ENCODE measurements at regions not wholly inside any gene's neighbourhood (a gene's known extent, or its start where the extent isn't known, plus 50 kb on each side); places are given as distances from the start of the nearest gene placed in this dataset.

DNA sequence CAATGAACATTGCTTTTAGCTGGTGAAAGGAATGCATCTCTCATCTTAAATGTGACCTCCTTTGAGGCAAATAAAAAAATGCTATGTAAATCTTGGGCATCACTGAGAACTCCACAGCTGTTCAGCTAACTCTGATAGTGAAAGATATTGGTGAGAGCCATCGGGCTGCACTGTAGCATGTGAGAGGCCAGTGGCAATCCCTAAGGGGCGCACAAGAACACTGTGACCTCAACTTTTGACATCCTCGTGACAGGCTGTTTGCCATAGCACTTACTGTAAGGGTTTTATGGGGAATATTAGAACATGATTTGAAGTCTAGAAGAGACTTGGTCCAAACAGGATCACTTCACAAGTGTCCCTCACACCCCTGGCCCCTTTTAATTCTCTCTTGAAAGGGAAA is 697.9 kb downstream of the MCTP2 start:
- H3K27ac Mint-ChIP-seq, result no peak overlapping the region
- no peak for DNase-seq
- no peak overlapping the region for H3K4me3 Mint-ChIP-seq
- H3K9me3 Mint-ChIP-seq, result peaks cover 5% of the 10 kb centered on the region
- H3K27me3 Mint-ChIP-seq, result no peaks in the 10 kb centered on the region
- no peaks in the 10 kb centered on the region for H3K4me1 Mint-ChIP-seq
- H3K36me3 Mint-ChIP-seq, result no peaks in the 10 kb centered on the region
- CTCF ChIA-PET, result no interaction called here

DNA sequence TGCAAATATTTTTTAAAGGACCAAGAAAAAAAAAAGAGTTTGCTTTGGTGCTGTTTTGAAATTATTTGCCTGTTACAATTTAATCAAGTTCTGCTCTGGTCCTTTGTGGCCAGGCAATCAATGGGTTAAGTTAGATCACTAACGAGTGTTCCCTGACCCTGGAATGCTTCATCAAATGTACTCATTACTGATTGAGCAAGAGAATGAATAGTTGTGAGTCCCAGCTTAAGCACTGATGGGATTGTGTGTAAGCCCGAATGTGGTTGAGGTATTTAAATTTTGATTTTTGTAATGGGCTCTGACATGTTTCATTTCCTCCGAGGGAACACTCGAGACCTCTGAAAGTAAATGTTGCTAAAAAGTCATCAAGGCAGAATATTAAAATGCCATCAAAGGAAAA is 699.1 kb downstream of the MCTP2 start:
- H3K27me3 Mint-ChIP-seq, result no peaks in the 10 kb centered on the region
- H3K9me3 Mint-ChIP-seq, result peaks cover 10% of the 10 kb centered on the region
- H3K4me3 Mint-ChIP-seq, result no peak overlapping the region
- no peaks in the 10 kb centered on the region for H3K4me1 Mint-ChIP-seq
- H3K27ac Mint-ChIP-seq, result no peak overlapping the region
- no peak for DNase-seq
- H3K36me3 Mint-ChIP-seq, result no peaks in the 10 kb centered on the region
- CTCF ChIA-PET, result no interaction called here

DNA sequence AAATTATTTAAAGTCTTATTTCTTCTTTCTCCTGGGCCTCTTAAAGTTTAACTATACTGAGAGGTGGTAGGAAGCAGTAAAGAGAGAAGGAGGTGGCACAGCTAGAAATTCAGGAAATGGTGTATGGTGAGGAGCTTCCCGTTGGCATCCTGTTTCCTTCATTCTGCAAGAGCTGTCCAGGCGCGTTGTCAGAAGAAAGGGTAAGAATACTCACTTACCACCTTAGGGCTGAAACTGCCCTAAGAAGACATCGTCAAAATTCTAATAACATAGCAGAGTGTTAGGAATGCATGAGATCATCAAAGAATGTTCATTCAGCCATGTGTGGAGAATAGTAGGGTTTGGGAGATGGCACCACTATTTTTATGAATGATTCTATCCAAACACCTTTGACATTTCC is 699.6 kb downstream of the MCTP2 start:
- H3K27ac Mint-ChIP-seq, result no peak overlapping the region
- H3K36me3 Mint-ChIP-seq, result no peaks in the 10 kb centered on the region
- CTCF ChIA-PET, result no interaction called here
- no peaks in the 10 kb centered on the region for H3K27me3 Mint-ChIP-seq
- peaks cover 10% of the 10 kb centered on the region for H3K9me3 Mint-ChIP-seq
- DNase-seq, result no peak
- H3K4me1 Mint-ChIP-seq, result no peaks in the 10 kb centered on the region
- no peak overlapping the region for H3K4me3 Mint-ChIP-seq

DNA sequence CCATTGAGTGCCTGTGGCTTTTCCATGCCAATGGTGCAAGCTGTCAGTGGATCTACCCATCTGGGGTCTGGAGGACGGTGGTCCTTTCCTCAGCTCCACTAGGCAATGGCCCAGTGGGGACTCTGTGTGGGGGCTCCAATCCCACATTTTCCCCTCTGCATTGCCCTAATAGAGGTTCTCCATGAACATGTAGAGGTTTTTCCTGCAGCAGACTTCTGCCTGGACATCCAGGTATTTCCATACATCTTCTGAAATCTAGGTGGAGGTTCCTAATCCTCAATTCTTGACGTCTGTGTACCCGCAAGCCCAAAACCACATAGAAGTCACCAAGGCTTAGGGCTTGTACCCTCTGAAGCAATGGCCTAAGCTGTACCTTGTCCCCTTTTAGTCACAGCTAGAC is 703.1 kb downstream of the MCTP2 start:
- H3K4me1 Mint-ChIP-seq, result no peaks in the 10 kb centered on the region
- H3K27me3 Mint-ChIP-seq, result no peaks in the 10 kb centered on the region
- no peak for DNase-seq
- H3K9me3 Mint-ChIP-seq, result peaks cover 10% of the 10 kb centered on the region
- H3K27ac Mint-ChIP-seq, result no peak overlapping the region
- CTCF ChIA-PET, result no interaction called here
- H3K36me3 Mint-ChIP-seq, result no peaks in the 10 kb centered on the region
- H3K4me3 Mint-ChIP-seq, result no peak overlapping the region

DNA sequence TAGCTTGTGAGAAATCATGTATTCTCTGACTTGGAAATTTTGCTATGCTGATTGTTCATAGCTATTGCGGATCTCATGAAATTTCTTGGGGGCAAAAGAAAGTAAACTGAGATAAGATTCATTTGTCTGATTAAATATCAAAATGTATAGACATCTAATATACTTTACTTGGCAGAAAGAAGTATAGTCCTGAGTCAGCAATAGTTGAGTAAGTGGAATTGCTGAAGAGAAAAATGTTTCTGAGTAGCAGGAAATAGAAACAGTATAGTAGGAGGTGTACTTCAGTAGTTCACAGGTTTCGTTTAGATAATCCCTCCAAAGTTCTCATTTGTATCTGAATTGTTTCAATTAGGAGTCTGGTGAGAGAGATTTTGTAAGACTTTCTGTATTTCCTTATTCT is 705.9 kb downstream of the MCTP2 start:
- H3K27ac Mint-ChIP-seq, result no peak overlapping the region
- H3K27me3 Mint-ChIP-seq, result no peaks in the 10 kb centered on the region
- no peaks in the 10 kb centered on the region for H3K36me3 Mint-ChIP-seq
- no peak for DNase-seq
- no peaks in the 10 kb centered on the region for H3K4me1 Mint-ChIP-seq
- peaks cover 10% of the 10 kb centered on the region for H3K9me3 Mint-ChIP-seq
- CTCF ChIA-PET, result no interaction called here
- H3K4me3 Mint-ChIP-seq, result no peak overlapping the region

DNA sequence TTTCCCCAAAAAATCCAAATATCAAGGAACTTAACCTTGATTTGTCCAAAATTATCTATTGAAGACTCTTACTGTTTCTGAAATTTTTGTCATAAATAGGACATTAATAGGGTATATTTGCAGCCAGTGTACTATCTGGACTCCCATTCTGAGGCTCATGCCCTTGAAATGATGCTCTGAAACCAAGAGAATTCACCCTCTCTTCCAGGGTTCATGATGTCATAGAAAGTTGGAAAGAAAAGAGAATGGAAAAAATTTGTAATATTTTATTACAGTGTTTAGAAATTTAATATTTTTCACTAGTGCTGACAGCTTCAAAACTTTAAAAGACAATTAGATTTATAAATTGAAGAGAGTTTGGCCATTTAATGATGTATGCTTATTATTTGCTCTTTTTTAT is 712.5 kb downstream of the MCTP2 start:
- CTCF ChIA-PET, result no interaction called here
- DNase-seq, result no peak
- H3K4me1 Mint-ChIP-seq, result no peaks in the 10 kb centered on the region
- no peaks in the 10 kb centered on the region for H3K27me3 Mint-ChIP-seq
- H3K4me3 Mint-ChIP-seq, result no peak overlapping the region
- H3K27ac Mint-ChIP-seq, result no peak overlapping the region
- no peaks in the 10 kb centered on the region for H3K36me3 Mint-ChIP-seq
- H3K9me3 Mint-ChIP-seq, result peaks cover 3% of the 10 kb centered on the region

DNA sequence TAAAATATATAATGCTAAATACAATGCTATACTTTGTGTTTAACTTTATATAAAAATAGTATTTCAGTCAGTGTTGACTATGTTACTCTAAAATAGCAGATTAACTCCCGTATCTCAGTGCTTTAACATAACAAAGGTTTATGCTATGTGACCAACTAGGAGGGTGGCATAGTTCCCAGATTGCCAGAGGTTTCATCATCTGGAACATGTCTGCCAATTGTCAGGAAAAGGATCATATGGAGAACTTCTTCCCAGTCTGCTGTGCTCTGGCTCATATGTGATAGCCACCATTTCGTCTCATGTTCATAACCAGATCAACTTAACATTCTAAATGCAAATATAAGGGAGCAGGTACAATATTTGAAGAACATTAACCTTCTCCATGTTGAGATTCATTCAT is 720.2 kb downstream of the MCTP2 start:
- no peaks in the 10 kb centered on the region for H3K4me1 Mint-ChIP-seq
- no peak overlapping the region for H3K4me3 Mint-ChIP-seq
- CTCF ChIA-PET, result no interaction called here
- no peaks in the 10 kb centered on the region for H3K36me3 Mint-ChIP-seq
- no peak for DNase-seq
- no peaks in the 10 kb centered on the region for H3K27me3 Mint-ChIP-seq
- no peak overlapping the region for H3K27ac Mint-ChIP-seq
- H3K9me3 Mint-ChIP-seq, result peaks cover 8% of the 10 kb centered on the region

DNA sequence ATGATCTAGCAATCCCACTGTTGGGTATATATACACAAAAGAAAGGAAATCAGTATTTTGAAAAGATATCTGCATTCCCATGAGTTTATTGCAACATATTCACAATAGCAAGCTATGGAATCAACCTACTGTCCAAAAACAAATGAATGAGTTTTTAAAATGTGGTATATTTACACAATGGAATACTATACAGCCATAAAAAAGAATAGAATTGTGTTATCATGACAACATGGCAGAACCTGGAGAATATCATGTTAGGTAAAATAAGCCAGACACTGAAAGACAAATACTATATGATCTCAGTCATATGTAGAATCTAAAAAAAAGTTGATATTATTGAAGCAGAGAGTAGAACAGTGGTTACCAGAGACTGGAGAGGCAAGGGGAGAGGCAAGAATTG is 732.6 kb downstream of the MCTP2 start:
- Mint-ChIP-seq H3K4me3 (no peak overlapping the region), H3K4me1 (no peaks in the 10 kb centered on the region), H3K27me3 (no peaks in the 10 kb centered on the region), H3K9me3 (peaks cover 6% of the 10 kb centered on the region), H3K36me3 (no peaks in the 10 kb centered on the region), H3K27ac (no peak overlapping the region)
- CTCF ChIA-PET, result no interaction called here
- no peak for DNase-seq

DNA sequence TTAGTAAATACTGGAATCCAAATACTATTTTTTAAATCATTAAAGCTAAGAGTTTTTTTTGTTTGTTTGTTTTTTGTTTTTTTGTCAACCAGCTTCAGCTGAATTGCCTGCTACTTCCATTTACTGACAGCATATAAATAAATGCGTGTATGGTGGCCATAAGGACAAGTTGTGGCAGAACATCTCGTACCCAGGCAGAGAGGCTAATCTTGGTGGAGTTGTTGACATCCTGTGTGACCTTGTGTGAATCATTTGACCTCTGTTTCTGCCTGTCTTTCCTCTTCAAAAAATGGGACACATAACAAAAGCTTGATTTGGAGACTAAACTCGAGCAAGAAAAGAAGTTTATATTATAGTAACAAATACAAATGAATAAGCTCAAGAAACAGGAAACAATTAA is 734.2 kb downstream of the MCTP2 start:
- Mint-ChIP-seq H3K36me3 (no peaks in the 10 kb centered on the region), H3K4me1 (no peaks in the 10 kb centered on the region), H3K4me3 (no peak overlapping the region), H3K9me3 (peaks cover 5% of the 10 kb centered on the region), H3K27ac (no peak overlapping the region), H3K27me3 (no peaks in the 10 kb centered on the region)
- CTCF ChIA-PET, result no interaction called here
- no peak for DNase-seq

DNA sequence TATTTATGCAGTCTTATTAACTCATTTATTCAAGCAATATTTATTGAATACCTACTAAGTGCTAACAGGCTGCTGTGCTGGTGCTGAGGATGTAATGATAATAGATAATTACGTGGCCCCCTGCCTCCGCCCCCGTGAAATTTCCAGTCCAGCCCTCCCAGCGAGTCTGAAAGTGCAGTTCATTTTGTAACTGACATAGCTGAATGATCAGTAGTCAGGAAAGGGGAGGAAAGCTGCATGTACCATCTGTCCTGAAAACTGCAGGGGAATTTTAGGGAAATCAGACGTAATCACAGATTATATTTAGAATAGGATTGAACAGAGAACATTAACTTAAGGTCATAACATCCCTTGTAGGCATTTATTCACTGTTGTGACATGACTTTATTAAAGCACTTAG is 736.8 kb downstream of the MCTP2 start:
- CTCF ChIA-PET, result no interaction called here
- no peak for DNase-seq
- H3K9me3 Mint-ChIP-seq, result peaks cover 5% of the 10 kb centered on the region

DNA sequence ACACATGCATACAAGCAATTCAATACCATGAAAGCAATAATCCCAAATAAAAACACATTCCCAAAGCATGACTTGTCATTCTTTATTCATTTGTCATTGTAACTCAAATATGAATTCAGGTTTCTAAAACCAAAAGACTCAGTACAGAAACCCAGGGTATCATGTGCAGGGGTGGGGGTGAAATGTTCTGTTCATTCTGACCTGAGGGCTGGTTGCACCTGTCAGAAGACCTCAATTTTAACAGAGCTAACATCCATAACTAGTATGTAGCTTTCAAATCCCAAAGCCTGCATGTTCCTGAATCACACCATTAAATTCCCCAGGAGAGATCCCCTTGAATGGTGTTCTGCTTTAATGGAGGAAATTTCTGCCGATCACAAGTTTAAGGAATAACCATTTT is 738.7 kb downstream of the MCTP2 start:
- H3K9me3 Mint-ChIP-seq, result no peaks in the 10 kb centered on the region
- DNase-seq, result no peak
- CTCF ChIA-PET, result no interaction called here
- no peak overlapping the region for H3K4me3 Mint-ChIP-seq
- no peaks in the 10 kb centered on the region for H3K27me3 Mint-ChIP-seq
- no peak overlapping the region for H3K27ac Mint-ChIP-seq
- H3K36me3 Mint-ChIP-seq, result no peaks in the 10 kb centered on the region
- no peaks in the 10 kb centered on the region for H3K4me1 Mint-ChIP-seq

More for the DNA sequence above, 736.8 kb downstream of the MCTP2 start:
- no peaks in the 10 kb centered on the region for H3K4me1 Mint-ChIP-seq
- H3K27ac Mint-ChIP-seq, result no peak overlapping the region
- no peaks in the 10 kb centered on the region for H3K27me3 Mint-ChIP-seq
- no peak overlapping the region for H3K4me3 Mint-ChIP-seq
- no peaks in the 10 kb centered on the region for H3K36me3 Mint-ChIP-seq

DNA sequence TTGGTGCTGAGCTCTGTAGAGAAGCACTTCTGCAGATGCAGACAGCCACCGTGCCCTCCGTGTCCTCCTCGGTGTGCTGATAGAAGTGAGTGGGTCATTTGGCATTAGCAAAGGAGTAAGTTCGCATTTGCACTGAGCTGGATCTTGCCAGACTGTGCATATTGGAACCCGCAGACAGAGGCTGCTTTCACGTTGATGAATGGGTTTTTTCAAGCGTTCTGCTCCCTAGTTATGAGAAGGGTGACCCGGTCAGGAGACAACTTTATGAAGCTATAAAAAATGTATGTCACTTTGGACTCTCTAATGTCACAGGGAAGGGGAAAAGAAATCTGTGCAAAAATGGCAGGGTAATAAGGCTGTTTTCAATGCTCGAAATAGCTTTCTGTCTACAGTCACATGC is 739.4 kb downstream of the MCTP2 start:
- no peak for DNase-seq
- Mint-ChIP-seq H3K27me3 (no peaks in the 10 kb centered on the region), H3K36me3 (no peaks in the 10 kb centered on the region), H3K4me3 (no peak overlapping the region), H3K9me3 (no peaks in the 10 kb centered on the region), H3K4me1 (no peaks in the 10 kb centered on the region), H3K27ac (no peak overlapping the region)
- CTCF ChIA-PET, result no interaction called here

DNA sequence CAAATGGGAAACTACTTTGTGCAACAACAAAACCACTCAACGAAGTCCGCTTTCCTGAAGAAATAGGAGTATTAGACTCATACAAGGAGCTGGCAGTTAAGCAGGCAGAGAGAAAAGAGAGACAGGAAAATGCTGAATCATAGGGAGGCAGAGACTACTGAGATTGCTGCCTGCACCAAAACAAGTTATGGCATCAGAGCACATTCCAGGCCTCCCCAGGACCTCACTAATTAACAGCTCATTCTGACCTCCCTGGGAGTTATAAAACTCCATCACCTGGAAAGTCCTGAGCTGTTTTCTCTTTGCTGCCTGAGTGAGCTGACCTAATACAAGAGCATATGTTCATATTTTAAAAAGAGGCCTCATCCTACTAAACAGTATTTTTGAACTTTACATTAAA is 741.0 kb downstream of the MCTP2 start:
- no peaks in the 10 kb centered on the region for H3K9me3 Mint-ChIP-seq
- H3K27me3 Mint-ChIP-seq, result no peaks in the 10 kb centered on the region
- no peaks in the 10 kb centered on the region for H3K36me3 Mint-ChIP-seq
- no peaks in the 10 kb centered on the region for H3K4me1 Mint-ChIP-seq
- H3K4me3 Mint-ChIP-seq, result no peak overlapping the region
- DNase-seq, result no peak
- no peak overlapping the region for H3K27ac Mint-ChIP-seq
- CTCF ChIA-PET, result no interaction called here

DNA sequence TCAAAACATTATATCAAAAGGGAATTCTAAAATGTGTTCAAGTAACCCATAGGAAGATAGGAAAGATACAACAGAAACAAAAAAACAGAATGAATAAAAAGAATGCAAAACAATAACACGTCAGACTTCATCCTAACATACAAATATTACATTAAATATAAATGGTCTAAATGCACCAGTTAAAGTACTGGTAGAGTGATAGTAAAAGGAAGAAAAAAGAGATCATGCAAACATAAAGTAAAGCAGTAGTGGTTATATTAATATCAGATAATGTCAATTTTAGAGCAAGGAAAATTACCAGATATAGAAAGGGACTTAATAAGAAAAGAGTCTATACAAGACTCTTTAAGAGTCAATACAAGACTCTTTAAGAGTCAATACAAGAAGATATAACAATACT is 755.7 kb downstream of the MCTP2 start:
- CTCF ChIA-PET, result no interaction called here
- no peaks in the 10 kb centered on the region for H3K36me3 Mint-ChIP-seq
- DNase-seq, result no peak
- no peaks in the 10 kb centered on the region for H3K27me3 Mint-ChIP-seq
- H3K4me1 Mint-ChIP-seq, result no peaks in the 10 kb centered on the region
- H3K4me3 Mint-ChIP-seq, result no peak overlapping the region
- peaks cover 10% of the 10 kb centered on the region for H3K9me3 Mint-ChIP-seq
- no peak overlapping the region for H3K27ac Mint-ChIP-seq

DNA sequence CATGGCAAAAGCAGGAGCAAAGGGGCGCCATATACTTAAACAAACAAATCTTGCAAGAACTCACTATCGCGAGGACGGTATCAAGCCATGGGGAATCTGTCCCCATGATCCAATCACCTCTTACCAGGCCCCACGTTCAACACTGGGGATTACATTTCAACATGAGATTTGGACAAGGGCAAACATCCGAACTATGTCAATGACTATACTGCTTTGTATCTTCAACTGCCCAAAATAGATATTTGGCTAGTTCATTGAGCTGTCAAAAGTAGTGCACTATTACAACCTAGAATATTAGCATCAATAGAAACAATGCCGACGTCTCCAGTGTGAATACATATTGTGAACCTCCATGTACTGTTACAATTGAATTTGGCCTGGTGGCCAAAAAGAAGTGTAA is 760.4 kb downstream of the MCTP2 start:
- CTCF ChIA-PET, result no interaction called here
- Mint-ChIP-seq H3K27me3 (no peaks in the 10 kb centered on the region), H3K4me1 (no peaks in the 10 kb centered on the region)

DNA sequence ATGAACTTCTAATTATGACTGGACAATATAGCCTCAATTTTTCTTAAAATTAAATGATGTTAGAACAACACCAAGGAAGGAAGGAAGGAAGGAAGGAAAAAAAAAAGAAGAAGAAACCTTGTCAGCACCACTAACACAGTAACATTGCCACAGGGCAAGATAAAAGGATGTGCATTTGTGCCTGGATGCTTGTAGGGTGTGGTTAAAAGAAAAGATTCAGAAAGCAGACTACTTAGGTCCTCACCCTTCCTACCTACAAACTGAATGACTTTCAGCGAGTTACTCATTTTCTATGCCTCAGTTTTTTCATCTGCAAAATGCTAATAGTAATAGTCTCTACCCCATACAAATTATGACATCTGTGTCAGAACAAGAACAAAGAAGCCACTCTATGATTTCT is 778.3 kb downstream of the MCTP2 start:
- Mint-ChIP-seq H3K9me3 (peaks cover 2% of the 10 kb centered on the region), H3K27me3 (no peaks in the 10 kb centered on the region), H3K36me3 (no peaks in the 10 kb centered on the region), H3K4me1 (no peaks in the 10 kb centered on the region), H3K27ac (no peak overlapping the region), H3K4me3 (no peak overlapping the region)
- DNase-seq, result no peak
- CTCF ChIA-PET, result no interaction called here

More for the DNA sequence above, 760.4 kb downstream of the MCTP2 start:
- H3K9me3 Mint-ChIP-seq, result peaks cover 3% of the 10 kb centered on the region
- H3K27ac Mint-ChIP-seq, result no peak overlapping the region
- DNase-seq, result no peak
- no peaks in the 10 kb centered on the region for H3K36me3 Mint-ChIP-seq
- no peak overlapping the region for H3K4me3 Mint-ChIP-seq
